ENCODE measurements at regions not wholly inside any gene's neighbourhood (a gene's known extent, or its start where the extent isn't known, plus 50 kb on each side); places are given as distances from the start of the nearest gene placed in this dataset.

GRCh38 chr9:84174486-84174885, 166.1 kb downstream of the SLC28A3 start:
- peak; percentile 10 for DNase-seq (ENCODE audit: low spot score)

- no peak for DNase-seq (ENCODE audit: low spot score)
These were observed 163.2 kb downstream of the SLC28A3 start for GRCh38 chr9:84177407-84177806.

DNA sequence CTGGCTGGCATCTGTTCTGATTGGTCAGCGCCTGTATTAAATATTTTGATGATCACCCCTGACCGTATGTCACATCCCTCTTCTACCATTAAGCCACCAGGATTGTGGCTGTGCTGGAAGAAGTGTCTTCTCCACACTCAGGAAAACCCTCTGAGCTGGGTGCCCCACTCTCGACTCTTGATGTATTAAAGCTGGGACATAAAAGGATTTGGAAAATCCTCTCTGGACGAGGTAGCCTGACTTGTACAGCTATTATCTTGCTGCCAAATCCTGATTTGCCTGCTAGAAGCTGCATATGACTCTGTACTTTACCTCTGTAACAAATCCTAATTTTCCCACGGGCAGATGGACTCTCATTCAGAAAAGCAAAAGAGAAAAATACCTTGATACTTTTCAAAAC, 161.0 kb downstream of the SLC28A3 start:
- DNase-seq (ENCODE audit: low spot score) = no peak

- no peak for DNase-seq (ENCODE audit: low spot score)
These were observed 153.5 kb downstream of the SLC28A3 start for GRCh38 chr9:84187090-84187489.

DNA sequence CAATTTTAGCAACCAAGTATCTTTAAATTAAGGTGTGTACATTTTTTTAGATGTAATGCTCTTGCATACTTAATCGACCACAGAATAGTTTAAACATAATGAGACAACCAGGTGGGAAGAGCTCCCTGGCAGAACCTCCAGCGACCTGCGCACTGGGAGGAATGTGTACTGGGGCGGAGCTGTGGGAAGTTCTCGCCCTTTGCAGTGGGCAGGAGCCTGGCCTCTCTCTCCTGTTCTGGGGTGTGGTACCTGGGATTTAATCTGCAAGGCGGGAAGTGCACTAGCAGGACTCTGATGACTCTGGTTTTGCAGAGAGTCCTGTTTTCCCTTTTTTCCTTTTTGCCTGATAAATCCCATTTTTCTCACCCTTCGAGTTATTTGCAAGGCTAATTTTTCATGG, 150.7 kb downstream of the SLC28A3 start:
- no peak for DNase-seq (ENCODE audit: low spot score)

- no peak for DNase-seq (ENCODE audit: low spot score)
These were observed 150.1 kb downstream of the SLC28A3 start for GRCh38 chr9:84190411-84190810.

- DNase-seq (ENCODE audit: low spot score) = peak; percentile 22
These were observed 133.7 kb downstream of the SLC28A3 start for GRCh38 chr9:84206801-84207370.

- DNase-seq (ENCODE audit: low spot score) = peak; percentile 17
These were observed 133.0 kb downstream of the SLC28A3 start for GRCh38 chr9:84207491-84207951.

DNA sequence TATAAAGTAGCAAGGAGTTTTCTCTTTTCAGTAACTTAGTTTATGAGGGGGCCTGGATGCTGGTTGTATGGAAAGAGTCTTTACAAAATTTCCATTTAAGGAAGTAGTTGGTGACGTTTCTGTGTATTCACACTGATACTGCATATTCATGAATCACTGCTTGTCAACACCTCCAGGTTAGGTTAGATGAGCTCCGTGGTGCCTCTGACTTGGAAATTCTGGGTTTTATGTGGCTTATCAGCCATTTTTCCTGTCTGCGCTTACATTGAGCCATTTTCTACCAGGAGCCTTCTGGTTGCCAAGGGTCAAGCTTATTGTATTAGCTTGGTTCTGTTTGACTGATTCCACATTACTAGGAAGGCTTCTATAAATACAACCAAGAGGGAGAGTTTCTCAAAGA, 128.3 kb downstream of the SLC28A3 start:
- DNase-seq (ENCODE audit: low spot score) = no peak

DNA sequence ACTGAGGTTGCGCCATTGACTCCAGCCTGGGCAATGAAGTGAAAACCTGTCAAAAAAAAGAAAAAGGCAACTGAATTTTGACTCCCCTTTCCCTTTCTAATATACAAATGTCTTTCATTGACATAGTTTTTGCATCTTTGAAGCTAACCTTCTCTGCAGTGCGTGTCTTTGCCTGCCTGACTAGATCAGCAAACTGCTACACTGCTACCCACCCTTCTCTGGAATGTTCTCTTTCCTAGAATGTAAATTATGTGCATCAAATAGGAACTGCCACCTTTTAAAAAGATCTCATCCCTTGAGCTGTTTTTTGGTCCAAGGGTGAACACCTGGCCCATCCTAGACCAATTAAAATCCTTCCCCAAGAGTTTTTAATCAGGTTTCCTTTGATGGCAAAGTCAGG, 127.6 kb downstream of the SLC28A3 start:
- no peak for DNase-seq (ENCODE audit: low spot score)

- DNase-seq (ENCODE audit: low spot score) = peak; percentile 22
These were observed 124.4 kb downstream of the SLC28A3 start for GRCh38 chr9:84216151-84216550.

DNA sequence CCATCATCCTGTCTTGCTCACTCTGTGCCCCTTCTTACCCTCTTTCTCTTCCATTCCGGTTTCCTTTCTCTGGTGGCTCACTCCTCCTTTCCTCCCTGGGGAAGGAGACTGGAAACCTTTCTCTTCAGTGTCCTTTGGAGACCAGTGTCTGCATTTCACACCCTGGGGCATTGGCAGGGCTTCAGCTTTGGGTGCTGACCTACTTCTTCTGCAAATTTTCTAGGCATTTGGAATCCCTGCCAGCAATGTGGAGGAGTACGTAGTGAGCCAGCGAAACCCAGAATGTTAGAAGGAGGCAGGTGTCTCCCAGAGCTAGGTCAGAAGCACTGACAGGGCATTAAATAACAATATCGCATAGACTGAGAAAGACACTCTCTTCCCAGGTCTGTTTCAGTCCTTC, 122.2 kb downstream of the SLC28A3 start:
- DNase-seq (ENCODE audit: low spot score) = no peak

DNA sequence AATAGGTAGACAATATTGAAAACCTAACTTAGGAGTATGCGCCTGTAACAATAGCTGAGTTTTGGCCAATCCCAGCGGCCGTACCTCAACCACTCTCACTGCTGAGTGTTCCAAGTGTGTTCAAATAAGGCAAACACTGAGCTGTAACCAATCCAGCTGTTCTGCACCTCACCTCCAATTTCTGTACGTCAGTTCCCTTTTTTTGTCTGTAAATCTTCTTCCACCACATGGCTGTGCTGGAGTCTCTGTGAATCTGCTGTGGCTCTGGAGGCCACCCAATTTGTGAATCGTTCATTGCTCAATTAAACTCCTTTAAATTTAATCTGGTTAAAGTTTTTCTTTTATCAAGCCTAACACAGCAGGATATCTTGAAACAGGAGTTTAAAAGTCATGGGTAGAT, 116.3 kb downstream of the SLC28A3 start:
- no peak for DNase-seq (ENCODE audit: low spot score)
